ENCODE measurements at regions not wholly inside any gene's neighbourhood (a gene's known extent, or its start where the extent isn't known, plus 50 kb on each side); places are given as distances from the start of the nearest gene placed in this dataset.
"Not testable (repeated sequence)": the region's sequence is repeated elsewhere in the genome, so short reads cannot be mapped to it uniquely, and the experiment has no call there.

DNA sequence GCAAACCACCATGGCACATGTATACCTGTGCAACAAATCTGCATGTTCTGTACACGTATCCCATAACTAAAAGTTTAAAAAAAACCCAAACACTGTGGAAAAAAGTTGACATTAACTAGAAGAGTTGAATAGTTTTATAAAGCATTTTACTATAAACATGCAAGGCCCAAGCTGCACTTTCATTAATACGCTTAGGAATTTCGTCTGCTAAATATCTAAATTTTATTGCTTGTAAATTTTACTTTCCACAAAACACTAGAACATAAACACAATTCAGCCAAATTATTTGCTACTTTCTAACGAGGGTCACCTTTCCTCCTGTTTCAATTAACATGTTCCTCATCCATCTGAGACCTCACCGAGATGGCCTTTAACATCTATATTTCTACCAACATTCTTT is 74.4 kb upstream of the MAN1A1 start (continued):
- TF ChIP-seq L3MBTL2 (IDR thresholded peaks at IDR 0.05) (no peak), CC2D1A (IDR thresholded peaks at IDR 0.05) (no peak), NFIX (CRISPR knock-in tag; IDR thresholded peaks at IDR 0.05; ENCODE audit: low read depth) (no peak), ZNF253 (CRISPR knock-in tag; conservative IDR thresholded peaks at IDR 0.05) (no peak)

DNA sequence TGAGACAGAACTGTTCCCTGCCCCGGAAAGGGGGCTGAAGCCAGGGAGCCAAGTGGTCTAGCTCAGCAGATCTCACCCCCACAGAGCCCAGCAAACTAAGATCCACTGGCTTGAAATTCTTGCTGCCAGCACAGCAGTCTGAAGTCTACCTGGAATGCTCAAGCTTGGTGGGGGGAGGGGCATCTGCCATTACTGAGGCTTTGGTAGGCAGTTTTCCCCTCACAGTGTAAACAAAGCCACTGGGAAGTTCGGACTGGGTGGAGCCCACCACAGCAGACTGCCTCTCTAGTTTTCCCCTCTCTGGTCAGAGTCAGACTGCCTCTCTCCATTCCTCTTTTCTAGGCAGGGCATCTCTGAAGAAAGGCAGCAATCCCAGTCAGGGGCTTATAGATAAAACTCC is 68.5 kb upstream of the MAN1A1 start:
- H2AFZ ChIP-seq (ENCODE audit: low read depth, low read length); H3K4me3 ChIP-seq; in situ Hi-C loops (cut with MboI); H3K4me1 ChIP-seq (replicated peaks in 1 of 2; ENCODE audit: control insufficient read depth in 2 of 2, insufficient read depth in 2 of 2, low read length in 2 of 2); H3K36me3 ChIP-seq (ENCODE audit: control insufficient read depth, insufficient read depth, low read length); H3K9me3 ChIP-seq (replicated peaks; ENCODE audit: control insufficient read depth, insufficient read depth, low read depth, low read length); CTCF ChIA-PET (ENCODE audit: low intra/inter-chr PET ratio); FAIRE-seq; ATAC-seq; intact Hi-C loops (cut with micrococcal nuclease); H4K20me1 ChIP-seq (replicated peaks; ENCODE audit: control insufficient read depth, insufficient read depth, low read length); H3K79me2 ChIP-seq (ENCODE audit: control insufficient read depth, insufficient read depth, low read length); H3K9me1 ChIP-seq (ENCODE audit: control insufficient read depth, insufficient read depth, low read length); H3K27ac ChIP-seq (ENCODE audit: extremely low read depth, low read depth, low read length); H3K9ac ChIP-seq (ENCODE audit: insufficient read depth in 1 of 2, low read depth in 2 of 2, low read length in 2 of 2); BruUV-seq (replicated peaks); H3K27me3 ChIP-seq (ENCODE audit: control insufficient read depth in 2 of 2, insufficient read depth in 2 of 2, low read length in 2 of 2); H3K4me2 ChIP-seq (ENCODE audit: insufficient read depth, low read length); DNase-seq (ENCODE audit: extremely low read depth in 1 of 4, low spot score in 3 of 4): not testable (repeated sequence)
- WGBS (ENCODE audit: insufficient coverage, low coverage, missing lambda C conversion rate) = 7% methylated on average over 2 of the region's 2 CpGs
- POLR2A ChIA-PET = interaction anchor here (1.6 kb wide), 1 partner anchor 11 kb away, joined by 7 read pairs; no protein-coding TSS in a partner anchor

DNA sequence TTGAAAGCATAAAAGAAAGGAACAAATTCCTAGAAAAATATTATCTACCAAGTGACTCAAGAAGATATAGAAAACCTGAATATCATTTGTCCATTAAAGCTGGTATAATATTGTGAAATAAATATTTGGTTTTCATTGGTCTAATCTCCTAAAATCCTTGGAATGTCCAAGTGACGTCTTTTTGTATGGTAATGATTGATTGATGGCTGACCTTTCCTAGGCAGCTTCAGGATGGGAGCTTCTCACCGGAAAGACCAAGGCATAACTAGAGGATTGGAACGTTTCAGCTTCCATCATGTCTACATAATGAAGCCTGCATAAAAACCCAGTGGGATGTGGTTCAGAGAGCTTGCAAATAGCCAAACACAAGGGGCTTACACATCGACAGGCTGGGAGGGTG is 57.6 kb upstream of the MAN1A1 start:
- DNase-seq (ENCODE audit: extremely low read depth in 1 of 4, low spot score in 3 of 4) = no peak
- 14% methylated on average over 4 of the region's 4 CpGs for WGBS (ENCODE audit: insufficient coverage, low coverage, missing lambda C conversion rate)
- Histone ChIP-seq H3K79me2 (ENCODE audit: control insufficient read depth, insufficient read depth, low read length) (no peaks in the 10 kb centered on the region), H3K4me1 (replicated peaks in 1 of 2; ENCODE audit: control insufficient read depth in 2 of 2, insufficient read depth in 2 of 2, low read length in 2 of 2) (no peaks in the 10 kb centered on the region), H3K4me2 (ENCODE audit: insufficient read depth, low read length) (no peak overlapping the region), H3K9ac (ENCODE audit: insufficient read depth in 1 of 2, low read depth in 2 of 2, low read length in 2 of 2) (no peak overlapping the region), H4K20me1 (replicated peaks; ENCODE audit: control insufficient read depth, insufficient read depth, low read length) (no peaks in the 10 kb centered on the region), H3K36me3 (ENCODE audit: control insufficient read depth, insufficient read depth, low read length) (no peaks in the 10 kb centered on the region), H3K9me3 (replicated peaks; ENCODE audit: control insufficient read depth, insufficient read depth, low read depth, low read length) (no peaks in the 10 kb centered on the region), H2AFZ (ENCODE audit: low read depth, low read length) (no peak overlapping the region), H3K27me3 (ENCODE audit: control insufficient read depth in 2 of 2, insufficient read depth in 2 of 2, low read length in 2 of 2) (no peaks in the 10 kb centered on the region), H3K9me1 (ENCODE audit: control insufficient read depth, insufficient read depth, low read length) (no peaks in the 10 kb centered on the region), H3K27ac (ENCODE audit: extremely low read depth, low read depth, low read length) (no peak overlapping the region), H3K4me3 (no peak overlapping the region)
- in situ Hi-C loops (cut with MboI) (no loop called here), intact Hi-C loops (cut with micrococcal nuclease) (no loop called here)
- TF ChIP-seq U2AF2 (optimal IDR thresholded peaks at IDR 0.05; ENCODE audit: low read depth, low read length) = no peak
- TF ChIP-seq, protein P1, sequence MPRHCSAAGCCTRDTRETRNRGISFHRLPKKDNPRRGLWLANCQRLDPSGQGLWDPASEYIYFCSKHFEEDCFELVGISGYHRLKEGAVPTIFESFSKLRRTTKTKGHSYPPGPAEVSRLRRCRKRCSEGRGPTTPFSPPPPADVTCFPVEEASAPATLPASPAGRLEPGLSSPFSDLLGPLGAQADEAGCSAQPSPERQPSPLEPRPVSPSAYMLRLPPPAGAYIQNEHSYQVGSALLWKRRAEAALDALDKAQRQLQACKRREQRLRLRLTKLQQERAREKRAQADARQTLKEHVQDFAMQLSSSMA (CRISPR knock-in tag; IDR thresholded peaks at IDR 0.05) = no peak
- no peak for TF ChIP-seq FOXA1 (IDR thresholded peaks at IDR 0.05; ENCODE audit: borderline replicate concordance)
- no peak for TF ChIP-seq NELFE (IDR thresholded peaks at IDR 0.05; ENCODE audit: insufficient read depth, insufficient read length)
- TF ChIP-seq MTF1 (CRISPR knock-in tag; IDR thresholded peaks at IDR 0.05; ENCODE audit: borderline replicate concordance) = no peak
- TF ChIP-seq ZNF146 (CRISPR knock-in tag; IDR thresholded peaks at IDR 0.05; ENCODE audit: unreplicated experiment) = no peak
- TF ChIP-seq, protein P2, sequence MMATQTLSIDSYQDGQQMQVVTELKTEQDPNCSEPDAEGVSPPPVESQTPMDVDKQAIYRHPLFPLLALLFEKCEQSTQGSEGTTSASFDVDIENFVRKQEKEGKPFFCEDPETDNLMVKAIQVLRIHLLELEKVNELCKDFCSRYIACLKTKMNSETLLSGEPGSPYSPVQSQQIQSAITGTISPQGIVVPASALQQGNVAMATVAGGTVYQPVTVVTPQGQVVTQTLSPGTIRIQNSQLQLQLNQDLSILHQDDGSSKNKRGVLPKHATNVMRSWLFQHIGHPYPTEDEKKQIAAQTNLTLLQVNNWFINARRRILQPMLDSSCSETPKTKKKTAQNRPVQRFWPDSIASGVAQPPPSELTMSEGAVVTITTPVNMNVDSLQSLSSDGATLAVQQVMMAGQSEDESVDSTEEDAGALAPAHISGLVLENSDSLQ (IDR thresholded peaks at IDR 0.05) = peak; percentile 20; the same call in 1 of the 2 replicates
- TF ChIP-seq MEIS2 (IDR thresholded peaks at IDR 0.05; ENCODE audit: partially characterized antibody) = peak; percentile 58
- TF ChIP-seq ETS2 (tag; IDR thresholded peaks at IDR 0.05; ENCODE audit: borderline replicate concordance, poor library complexity, severe bottlenecking) = no peak
- TF ChIP-seq NR1H2 (CRISPR knock-in tag; IDR thresholded peaks at IDR 0.05) = no peak
- BruUV-seq (replicated peaks) = no TSS peak
- POLR2A ChIA-PET = interaction anchor here (0.8 to 1.1 kb wide), 2 partner anchors 20 to 313 kb away, joined by 3 read pairs; no protein-coding TSS in a partner anchor
- ATAC-seq = no peak
- FAIRE-seq = no peak
- CTCF ChIA-PET (ENCODE audit: low intra/inter-chr PET ratio) = no interaction called here
